HCT116 (cell line): ENCODE measurements at regions not wholly inside any gene's neighbourhood (a gene's known extent, or its start where the extent isn't known, plus 50 kb on each side); places are given as distances from the start of the nearest gene placed in this dataset.

Experiments
- ATAC-seq: fragments of 200-7000 bp; cut with Tn5 transposase; 2 replicates; pipeline ENCODE4 v1.9.1; 2020; ENCODE audit warnings: mild to moderate bottlenecking, moderate library complexity
- BruUV-seq: library from RNA; stranded (reverse); fragments of 400-500 nt; replicated peaks from 2 replicates; lab custom pipeline; 2021; lab: Mats Ljungman, UMichigan
- CTCF ChIA-PET: fragments of 300-600 bp; sonication (Branson Sonifier 250); formaldehyde crosslinking; loops from one replicate; lab custom pipeline; 2021; ENCODE audit warnings: antibody characterized with exemption; lab: Charles Lee
- POLR2A ChIA-PET: fragments of 300-600, 350-600 bp; sonication (Branson Sonifier 250); formaldehyde crosslinking; loops from one replicate; lab custom pipeline; 2021; ENCODE audit warnings: antibody characterized with exemption; lab: Charles Lee
- RAD21 ChIA-PET, 2 experiments: fragments of 300-600 bp; sonication (Branson Sonifier 250); formaldehyde crosslinking; loops; one replicate each; lab custom pipeline; 2023; ENCODE audit warnings: low total read pairs in 2 of 2; ENCODE audit not compliant: uncharacterized antibody in 2 of 2, unreplicated experiment in 2 of 2, low non-redundant PET in 1 of 2; lab: Charles Lee
- DNase-seq: peaks from one replicate; pipeline ENCODE4 v3.0.0-alpha.2; 2010; ENCODE audit warnings: low read depth, low spot score
- H2AFZ ChIP-seq: fragments of 200-600 bp; shearing (Covaris generic), sonication (generic); 2 replicates; pipeline ENCODE4 v1.6.1; 2017; ENCODE audit warnings: low read depth, mixed run types, mixed read lengths, antibody characterized with exemption, low read length; ENCODE audit not compliant: poor library complexity, severe bottlenecking
- H3K27ac ChIP-seq: 2 replicates; pipeline ENCODE4 v1.5.1; 2012; ENCODE audit warnings: low read depth, low read length
- H3K27me3 ChIP-seq: fragments of 200-600 bp; sonication (generic); 2 replicates; pipeline ENCODE4 v1.6.1; 2016; ENCODE audit warnings: mixed run types, low read length, mixed read lengths; ENCODE audit not compliant: insufficient read depth
- H3K36me3 ChIP-seq, 2 experiments: fragments of 200-500 bp in 1 of 2; fragments of 200-600 bp in 1 of 2; sonication (Bioruptor generic) in 1 of 2; sonication (generic) in 1 of 2; 2 replicates each; pipeline versions ENCODE4 v1.5.1 to v1.6.1; 2014 to 2016; ENCODE audit warnings: low read length in 2 of 2, inconsistent platforms in 1 of 2, mixed read lengths in 1 of 2, mixed run types in 1 of 2; ENCODE audit not compliant: insufficient read depth in 2 of 2, control insufficient read depth in 1 of 2
- H3K4me1 ChIP-seq, 2 experiments: fragments of 200-600 bp in 1 of 2; sonication (generic) in 1 of 2; 2 replicates each; pipeline versions ENCODE4 v1.5.1 to v1.6.1; 2012 to 2017; ENCODE audit warnings: low read length in 2 of 2, inconsistent platforms in 1 of 2, mild to moderate bottlenecking in 1 of 2, mixed read lengths in 1 of 2, mixed run types in 1 of 2, moderate library complexity in 1 of 2; ENCODE audit not compliant: insufficient read depth in 2 of 2, control insufficient read depth in 1 of 2
- H3K4me2 ChIP-seq: fragments of 200-600 bp; sonication (generic); 2 replicates; pipeline ENCODE4 v1.6.1; 2017; ENCODE audit warnings: mixed run types, low read length, mixed read lengths
- H3K4me3 ChIP-seq, 2 experiments: fragments of 200-600 bp in 1 of 2; sonication (generic) in 1 of 2; replicated peaks in 1 of 2; 2 replicates each; pipeline ENCODE4 v1.5.1; 2011 to 2016; ENCODE audit warnings: low read length in 2 of 2, control low read depth in 1 of 2, low read depth in 1 of 2, mild to moderate bottlenecking in 1 of 2, mixed read lengths in 1 of 2, mixed run types in 1 of 2
- H3K79me2 ChIP-seq: fragments of 200-600 bp; sonication (generic); 2 replicates; pipeline ENCODE4 v1.6.1; 2017; ENCODE audit warnings: mild to moderate bottlenecking, mixed run types, low read length, moderate library complexity, mixed read lengths; ENCODE audit not compliant: insufficient read depth
- H3K9ac ChIP-seq: fragments of 200-600 bp; sonication (generic); 2 replicates; pipeline ENCODE4 v1.6.1; 2016; ENCODE audit warnings: low read length, mixed read lengths
- H3K9me2 ChIP-seq: fragments of 200-600 bp; sonication (generic), shearing (Covaris generic); 2 replicates; pipeline ENCODE4 v1.6.1; 2017; ENCODE audit warnings: mixed run types, mild to moderate bottlenecking, moderate library complexity; ENCODE audit not compliant: insufficient read depth
- H3K9me3 ChIP-seq, 2 experiments: fragments of 200-500 bp in 1 of 2; fragments of 200-600 bp in 1 of 2; sonication (Bioruptor generic) in 1 of 2; sonication (generic) in 1 of 2; 2 replicates each; pipeline ENCODE4 v1.6.1; 2014 to 2017; ENCODE audit warnings: low read length in 2 of 2, mixed read lengths in 2 of 2, inconsistent platforms in 1 of 2, low read depth in 1 of 2, mild to moderate bottlenecking in 1 of 2, mixed run types in 1 of 2, moderate library complexity in 1 of 2; ENCODE audit not compliant: control insufficient read depth in 1 of 2, insufficient read depth in 1 of 2
- H4K20me1 ChIP-seq: fragments of 200-600 bp; sonication (generic), shearing (Covaris generic); 2 replicates; pipeline ENCODE4 v1.6.1; 2017; ENCODE audit warnings: mixed run types, mild to moderate bottlenecking, moderate library complexity; ENCODE audit not compliant: insufficient read depth
- ATF3 ChIP-seq: IDR thresholded peaks from 2 replicates; pipeline ENCODE4 v1.6.1; 2012
- CBX3 ChIP-seq: IDR thresholded peaks from 2 replicates; pipeline ENCODE4 v1.6.1; 2012; ENCODE audit warnings: low read depth
- ELF1 ChIP-seq: IDR thresholded peaks from 2 replicates; pipeline ENCODE4 v1.6.1; 2012; ENCODE audit warnings: low read depth, borderline replicate concordance
- EZH2 ChIP-seq: fragments of 200-600 bp; sonication (generic); IDR thresholded peaks from 2 replicates; pipeline ENCODE4 v1.6.1; 2017; ENCODE audit warnings: antibody characterized with exemption, mixed run types
- FOSL1 ChIP-seq: IDR thresholded peaks from 2 replicates; pipeline ENCODE4 v1.6.1; 2012; ENCODE audit warnings: low read depth
- RAD21 ChIP-seq: IDR thresholded peaks from 2 replicates; pipeline ENCODE4 v1.6.1; 2012; ENCODE audit warnings: low read depth, mild to moderate bottlenecking
- REST ChIP-seq: IDR thresholded peaks from 2 replicates; pipeline ENCODE4 v1.6.1; 2012; ENCODE audit warnings: low read depth
- TCF7L2 ChIP-seq: IDR thresholded peaks from 2 replicates; pipeline ENCODE4 v1.7.0; 2011; ENCODE audit warnings: borderline replicate concordance, inconsistent platforms; ENCODE audit not compliant: insufficient read depth, insufficient read length; ENCODE audit errors: extremely low read depth
- YY1 ChIP-seq: IDR thresholded peaks from 2 replicates; pipeline ENCODE4 v1.6.1; 2011; ENCODE audit warnings: low read length, low read depth, moderate library complexity, mild to moderate bottlenecking; ENCODE audit not compliant: insufficient replicate concordance; ENCODE audit errors: extremely low read depth
- intact Hi-C: fragments of 100-400 bp; cut with micrococcal nuclease; formaldehyde crosslinking; loops from 2 replicates; pipeline ENCODE4 v1.10.0; 2022
- TF ChIP-seq, protein P1 (sequence below): IDR thresholded peaks from 2 replicates; pipeline ENCODE4 v1.6.1; 2011; ENCODE audit warnings: mild to moderate bottlenecking, low read length, moderate library complexity; ENCODE audit not compliant: insufficient replicate concordance; ENCODE audit errors: extremely low read depth

GRCh38 chr6:92989656-92990055, 429.7 kb downstream of the EPHA7 start:
- ChIA-PET POLR2A (no interaction called here), CTCF (no interaction called here), RAD21 (no interaction called here)
- Histone ChIP-seq H2AFZ (no peak overlapping the region), H3K4me2 (no peak overlapping the region), H3K9ac (no peak overlapping the region), H3K27ac (no peak overlapping the region), H3K9me3 (no peaks in the 10 kb centered on the region; a peak in 1 of 4 replicates), H4K20me1 (no peaks in the 10 kb centered on the region), H3K4me3 (no peak overlapping the region), H3K9me2 (no peaks in the 10 kb centered on the region), H3K4me1 (no peaks in the 10 kb centered on the region), H3K36me3 (no peaks in the 10 kb centered on the region), H3K79me2 (no peaks in the 10 kb centered on the region), H3K27me3 (no peaks in the 10 kb centered on the region)
- intact Hi-C loops = no loop called here
- TF ChIP-seq EZH2 = no peak
- TF ChIP-seq YY1 = no peak
- ATAC-seq (no peak), DNase-seq (no peak)
- no TSS peak for BruUV-seq

- POLR2A ChIA-PET = no interaction called here
- Histone ChIP-seq H3K4me3 (no peak overlapping the region), H3K79me2 (no peaks in the 10 kb centered on the region), H3K4me2 (no peak overlapping the region), H2AFZ (no peak overlapping the region), H3K9me3 (peaks cover 0 to 18% of the 10 kb centered on the region in 2 experiments; a peak in 1 of 4 replicates), H3K9me2 (no peaks in the 10 kb centered on the region), H3K4me1 (no peaks in the 10 kb centered on the region), H3K27me3 (no peaks in the 10 kb centered on the region), H4K20me1 (no peaks in the 10 kb centered on the region), H3K36me3 (no peaks in the 10 kb centered on the region), H3K27ac (no peak overlapping the region), H3K9ac (no peak overlapping the region)
- TF ChIP-seq ATF3 (no peak), FOSL1 (no peak), ELF1 (no peak), REST (no peak), CBX3 (no peak), YY1 (no peak), TCF7L2 (no peak), RAD21 (no peak)
- TF ChIP-seq, protein P1, sequence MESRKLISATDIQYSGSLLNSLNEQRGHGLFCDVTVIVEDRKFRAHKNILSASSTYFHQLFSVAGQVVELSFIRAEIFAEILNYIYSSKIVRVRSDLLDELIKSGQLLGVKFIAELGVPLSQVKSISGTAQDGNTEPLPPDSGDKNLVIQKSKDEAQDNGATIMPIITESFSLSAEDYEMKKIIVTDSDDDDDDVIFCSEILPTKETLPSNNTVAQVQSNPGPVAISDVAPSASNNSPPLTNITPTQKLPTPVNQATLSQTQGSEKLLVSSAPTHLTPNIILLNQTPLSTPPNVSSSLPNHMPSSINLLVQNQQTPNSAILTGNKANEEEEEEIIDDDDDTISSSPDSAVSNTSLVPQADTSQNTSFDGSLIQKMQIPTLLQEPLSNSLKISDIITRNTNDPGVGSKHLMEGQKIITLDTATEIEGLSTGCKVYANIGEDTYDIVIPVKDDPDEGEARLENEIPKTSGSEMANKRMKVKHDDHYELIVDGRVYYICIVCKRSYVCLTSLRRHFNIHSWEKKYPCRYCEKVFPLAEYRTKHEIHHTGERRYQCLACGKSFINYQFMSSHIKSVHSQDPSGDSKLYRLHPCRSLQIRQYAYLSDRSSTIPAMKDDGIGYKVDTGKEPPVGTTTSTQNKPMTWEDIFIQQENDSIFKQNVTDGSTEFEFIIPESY = no peak
- CTCF ChIA-PET = no interaction called here
- ATAC-seq (no peak), DNase-seq (no peak)
- intact Hi-C loops = no loop called here
- RAD21 ChIA-PET = no interaction called here
- BruUV-seq = no TSS peak
These were observed 440.1 kb downstream of the EPHA7 start for GRCh38 chr6:92979281-92979680.
